Prostate gland (tissue), 2 donors: ENCODE measurements at regions not wholly inside any gene's neighbourhood (a gene's known extent, or its start where the extent isn't known, plus 50 kb on each side); places are given as distances from the start of the nearest gene placed in this dataset.

Experiments
- CTCF ChIP-seq, 4 experiments: fragments of 200-600 bp in 2 of 4; fragments of 450-650 bp in 2 of 4; sonication (generic) in 2 of 4; IDR thresholded peaks; 1 replicate in 3 of 4; 2 replicates in 1 of 4; pipeline ENCODE4 v1.5.1; 2016 to 2019; ENCODE audit warnings: antibody characterized with exemption in 4 of 4, mild to moderate bottlenecking in 2 of 4, moderate library complexity in 2 of 4
- POLR2A ChIP-seq: fragments of 450-650 bp; IDR thresholded peaks from one replicate; pipeline ENCODE4 v1.6.1; 2016; ENCODE audit warnings: antibody characterized with exemption, mild to moderate bottlenecking

- TF ChIP-seq CTCF (IDR thresholded peaks at IDR 0.05) (no peak), POLR2A (no peak)
These were observed 106.3 kb downstream of the TRIM43 start for GRCh38 chr2:95698146-95698545.
